Cardiac muscle cell (in vitro differentiated cells and primary cell): ENCODE measurements at regions not wholly inside any gene's neighbourhood (a gene's known extent, or its start where the extent isn't known, plus 50 kb on each side); places are given as distances from the start of the nearest gene placed in this dataset.

ENCODE experiments used
- DNase-seq, 2 donors: peaks; one replicate each; pipeline versions ENCODE4 v3.0.0 to v3.0.0-alpha.2; 2010 to 2017; ENCODE audit warnings: low read depth in 1 of 2, low spot score in 1 of 2
- H3K27ac ChIP-seq: fragments of 200-600 bp; sonication (generic); 2 replicates; pipeline ENCODE4 v1.5.1; 2016
- H3K27me3 ChIP-seq: fragments of 200-600 bp; sonication (generic); 2 replicates; pipeline ENCODE4 v1.6.0; 2016; ENCODE audit warnings: control low read depth
- H3K36me3 ChIP-seq: fragments of 200-600 bp; sonication (generic); 2 replicates; pipeline ENCODE4 v1.5.1; 2016; ENCODE audit warnings: control low read depth
- H3K4me1 ChIP-seq: fragments of 200-600 bp; sonication (generic); 2 replicates; pipeline ENCODE4 v1.8.1; 2017; ENCODE audit warnings: low read depth, mild to moderate bottlenecking, mixed run types
- H3K4me3 ChIP-seq: fragments of 200-600 bp; sonication (generic); 2 replicates; pipeline ENCODE4 v1.5.1; 2016; ENCODE audit warnings: mild to moderate bottlenecking
- H3K9me3 ChIP-seq: fragments of 200-600 bp; sonication (generic); 2 replicates; pipeline ENCODE4 v1.5.1; 2017; ENCODE audit warnings: low read depth, mild to moderate bottlenecking, control low read depth
- CTCF ChIP-seq: IDR thresholded peaks from 2 replicates; pipeline ENCODE4 v1.5.1; 2012; ENCODE audit warnings: low read depth, mild to moderate bottlenecking, low read length

DNA sequence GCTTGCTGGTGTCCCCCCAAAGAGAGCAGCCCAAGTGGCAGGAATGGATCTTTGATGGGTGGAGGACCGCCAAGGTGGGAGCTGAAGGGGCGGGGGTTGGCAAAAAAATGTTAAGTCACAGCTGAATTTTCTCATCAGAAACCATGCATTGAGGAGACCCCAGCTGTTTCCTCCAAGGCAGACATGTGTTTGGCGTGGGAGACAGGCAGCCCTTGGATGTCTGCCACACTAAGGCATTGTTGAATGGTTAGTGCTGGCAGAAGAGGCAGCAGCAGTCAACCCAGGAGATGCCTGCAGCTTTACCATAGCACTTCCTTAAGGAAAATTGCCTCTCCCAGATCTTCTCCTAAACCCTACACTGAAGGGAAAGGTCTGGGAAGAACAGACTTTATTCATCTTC lies 394.9 kb upstream of the CD180 start:
- peak in 1 of 2 donors; percentile 6 for DNase-seq
- Histone ChIP-seq H3K4me1 (no peaks in the 10 kb centered on the region), H3K4me3 (no peak overlapping the region), H3K36me3 (no peaks in the 10 kb centered on the region), H3K27ac (no peak overlapping the region), H3K27me3 (no peaks in the 10 kb centered on the region), H3K9me3 (no peaks in the 10 kb centered on the region)
- TF ChIP-seq CTCF: no peak

DNA sequence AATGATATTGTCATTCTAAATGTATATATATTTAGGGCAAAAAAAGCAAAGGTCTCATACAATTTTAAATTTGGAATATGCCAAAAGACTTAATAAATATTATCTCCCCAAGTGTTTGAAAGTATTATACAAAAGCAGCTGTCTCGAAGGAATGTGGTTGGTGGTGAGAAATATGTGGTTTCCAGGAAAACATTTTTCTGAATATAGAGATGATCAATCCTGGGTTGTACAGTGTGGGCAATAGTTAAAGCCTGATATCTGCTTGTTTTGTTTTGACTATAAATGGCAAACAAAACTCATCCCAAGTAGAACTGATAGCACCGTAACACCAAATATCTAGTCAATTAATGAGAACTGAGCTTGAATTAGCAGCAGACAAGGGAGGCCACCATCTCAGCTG lies 391.8 kb upstream of the CD180 start:
- no peak for TF ChIP-seq CTCF
- no peaks in the 10 kb centered on the region for H3K36me3 ChIP-seq
- H3K4me3 ChIP-seq: no peak overlapping the region
- no peak for DNase-seq
- H3K27ac ChIP-seq: no peak overlapping the region
- no peaks in the 10 kb centered on the region for H3K9me3 ChIP-seq
- H3K4me1 ChIP-seq: no peaks in the 10 kb centered on the region
- no peaks in the 10 kb centered on the region for H3K27me3 ChIP-seq

- H3K27ac ChIP-seq: no peak overlapping the region
- no peak overlapping the region for H3K4me3 ChIP-seq
- H3K4me1 ChIP-seq: no peaks in the 10 kb centered on the region
- H3K36me3 ChIP-seq: no peaks in the 10 kb centered on the region
- no peak for TF ChIP-seq CTCF
- no peaks in the 10 kb centered on the region for H3K27me3 ChIP-seq
- no peak for DNase-seq
- H3K9me3 ChIP-seq: no peaks in the 10 kb centered on the region
Measured at GRCh38 chr5:67581203-67581602, 384.6 kb upstream of the CD180 start.

DNA sequence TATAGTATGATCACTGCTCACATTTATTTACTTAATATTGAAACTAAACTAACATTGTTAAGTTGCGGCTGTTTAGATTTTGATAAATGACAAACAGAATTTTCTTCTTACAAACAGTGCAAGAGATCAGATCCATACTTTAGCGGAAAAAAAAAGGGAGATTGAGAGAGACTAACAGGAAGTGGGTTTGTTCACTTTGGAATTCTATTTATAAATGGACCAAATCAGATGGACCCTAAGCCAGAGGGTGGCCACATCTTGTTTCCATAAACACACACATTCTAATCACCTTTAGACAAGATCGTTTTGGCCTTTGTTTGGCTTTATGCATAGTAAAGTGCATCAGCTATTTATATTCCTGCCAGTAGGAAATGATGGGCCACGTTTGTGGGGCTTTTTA lies 381.4 kb upstream of the CD180 start:
- no peaks in the 10 kb centered on the region for H3K36me3 ChIP-seq
- H3K4me1 ChIP-seq: no peaks in the 10 kb centered on the region
- H3K27me3 ChIP-seq: no peaks in the 10 kb centered on the region
- DNase-seq: peak in 1 of 2 donors; percentile 4
- no peak overlapping the region for H3K4me3 ChIP-seq
- no peak for TF ChIP-seq CTCF
- no peak overlapping the region for H3K27ac ChIP-seq
- H3K9me3 ChIP-seq: no peaks in the 10 kb centered on the region

- Histone ChIP-seq H3K36me3 (no peaks in the 10 kb centered on the region), H3K9me3 (no peaks in the 10 kb centered on the region), H3K27ac (no peak overlapping the region), H3K27me3 (no peaks in the 10 kb centered on the region), H3K4me3 (no peak overlapping the region), H3K4me1 (no peaks in the 10 kb centered on the region)
- peak in 1 of 2 donors; percentile 11 for DNase-seq
- no peak for TF ChIP-seq CTCF
Measured at GRCh38 chr5:67577424-67577823, 380.8 kb upstream of the CD180 start.

DNA sequence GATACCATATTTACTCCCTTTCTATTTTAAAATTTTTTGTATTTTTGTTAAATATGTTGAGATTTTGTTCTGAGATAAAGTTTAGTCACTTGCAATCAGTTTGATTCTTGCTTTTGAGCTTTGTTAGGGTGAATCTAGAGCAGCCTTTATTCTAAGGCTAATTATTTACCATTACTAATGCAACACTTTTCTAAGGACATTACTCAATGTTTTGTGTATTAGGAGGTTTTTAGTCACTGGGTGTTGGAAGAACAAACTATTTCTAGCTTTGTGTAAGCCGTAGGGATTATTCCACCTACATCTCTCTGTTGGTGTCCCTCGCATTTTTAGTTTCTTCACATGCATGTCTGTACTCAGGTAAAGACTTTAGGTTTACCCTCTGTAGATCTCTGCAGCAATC lies 379.5 kb upstream of the CD180 start:
- Histone ChIP-seq H3K27me3 (no peaks in the 10 kb centered on the region), H3K9me3 (no peaks in the 10 kb centered on the region), H3K4me1 (no peaks in the 10 kb centered on the region), H3K27ac (no peak overlapping the region), H3K36me3 (no peaks in the 10 kb centered on the region), H3K4me3 (no peak overlapping the region)
- no peak for TF ChIP-seq CTCF
- DNase-seq: no peak
